AG09309 (cell line): ENCODE measurements at regions not wholly inside any gene's neighbourhood (a gene's known extent, or its start where the extent isn't known, plus 50 kb on each side); places are given as distances from the start of the nearest gene placed in this dataset.

Experiments used
- DNase-seq: peaks from one replicate; pipeline ENCODE4 v3.0.0-alpha.2; 2010; ENCODE audit warnings: low read depth
- H3K4me3 ChIP-seq: 2 replicates; pipeline ENCODE4 v1.5.1; 2011; ENCODE audit warnings: mild to moderate bottlenecking, low read depth, low read length, moderate library complexity; ENCODE audit not compliant: control insufficient read depth
- CTCF ChIP-seq: IDR thresholded peaks from 2 replicates; pipeline ENCODE4 v1.5.1; 2011; ENCODE audit warnings: mild to moderate bottlenecking, low read depth, low read length, inconsistent platforms; ENCODE audit not compliant: insufficient read depth, control insufficient read depth; ENCODE audit errors: missing control alignments

- no peak for DNase-seq
- TF ChIP-seq CTCF = no peak
- H3K4me3 ChIP-seq = no peak overlapping the region
These were observed 51.2 kb upstream of the PRR5 start for GRCh38 chr22:44650806-44651205.

- peak overlapping the region; percentile 1; the same call in 1 of the 2 replicates for H3K4me3 ChIP-seq
- DNase-seq = peak; percentile 98
- no peak for TF ChIP-seq CTCF
These were observed 53.0 kb upstream of the PRR5 start for GRCh38 chr22:44648821-44649565.

- no peak for TF ChIP-seq CTCF
- DNase-seq = no peak
- H3K4me3 ChIP-seq = no peak overlapping the region
These were observed 53.8 kb upstream of the PRR5 start for GRCh38 chr22:44648085-44648820.

GRCh38 chr22:44647141-44647540 is 54.9 kb upstream of the PRR5 start:
- TF ChIP-seq CTCF = no peak
- no peak overlapping the region for H3K4me3 ChIP-seq
- DNase-seq = no peak

- TF ChIP-seq CTCF = no peak
- H3K4me3 ChIP-seq = no peak overlapping the region
- DNase-seq = no peak
These were observed 55.3 kb upstream of the PRR5 start for GRCh38 chr22:44646668-44647067.

- no peak for TF ChIP-seq CTCF
- DNase-seq = no peak
- H3K4me3 ChIP-seq = no peak overlapping the region
These were observed 55.9 kb upstream of the PRR5 start for GRCh38 chr22:44646141-44646540.
